H1 (cell line): ENCODE measurements at regions not wholly inside any gene's neighbourhood (a gene's known extent, or its start where the extent isn't known, plus 50 kb on each side); places are given as distances from the start of the nearest gene placed in this dataset.

Source experiments
- CTCF ChIA-PET: fragments of 300-600 bp; sonication (Branson Sonifier 250); formaldehyde crosslinking; loops from one replicate; lab custom pipeline; 2021; ENCODE audit not compliant: partially characterized antibody; lab: Charles Lee
- POLR2A ChIA-PET: fragments of 300-600 bp; sonication (Branson Sonifier 250); formaldehyde crosslinking; loops from one replicate; lab custom pipeline; 2021; ENCODE audit warnings: inconsistent platforms; ENCODE audit not compliant: partially characterized antibody; lab: Charles Lee
- DNase-seq, 2 experiments: peaks; one replicate each; pipeline versions ENCODE4 v3.0.0 to v3.0.0-alpha.2; 2010 to 2022; ENCODE audit warnings: low spot score in 2 of 2, low read depth in 1 of 2, mixed read lengths in 1 of 2
- FAIRE-seq: peaks from 2 replicates; lab custom pipeline; 2011; peaks lifted over from hg19 to GRCh38; lab: Jason Lieb, UNC
- H2AFZ ChIP-seq: 2 replicates; pipeline ENCODE4 v1.8.1; 2012; ENCODE audit warnings: low read length, inconsistent platforms
- H2AK5ac ChIP-seq: 2 replicates; pipeline ENCODE4 v1.6.1; 2013; ENCODE audit warnings: low read depth, low read length
- H2BK120ac ChIP-seq: replicated peaks from 2 replicates; pipeline ENCODE3; 2013; ENCODE audit warnings: low read depth, low read length, inconsistent platforms
- H2BK12ac ChIP-seq: 2 replicates; pipeline ENCODE4 v1.6.1; 2013; ENCODE audit warnings: low read depth, low read length
- H2BK15ac ChIP-seq: 2 replicates; pipeline ENCODE4 v1.6.1; 2013; ENCODE audit warnings: low read length
- H2BK20ac ChIP-seq: 2 replicates; pipeline ENCODE4 v1.6.1; 2013; ENCODE audit warnings: low read length
- H2BK5ac ChIP-seq: 2 replicates; pipeline ENCODE4 v1.6.1; 2013; ENCODE audit warnings: low read depth, low read length
- H3K14ac ChIP-seq: 2 replicates; pipeline ENCODE4 v1.6.1; 2013; ENCODE audit warnings: inconsistent platforms; ENCODE audit not compliant: insufficient read length
- H3K18ac ChIP-seq: 2 replicates; pipeline ENCODE4 v1.6.1; 2013; ENCODE audit warnings: low read length; ENCODE audit errors: extremely low read depth
- H3K23ac ChIP-seq: 2 replicates; pipeline ENCODE4 v1.6.1; 2013; ENCODE audit warnings: inconsistent platforms; ENCODE audit not compliant: insufficient read length
- H3K23me2 ChIP-seq: 2 replicates; pipeline ENCODE4 v1.6.1; 2013; ENCODE audit warnings: low read depth, low read length
- H3K27ac ChIP-seq: 2 replicates; pipeline ENCODE4 v1.6.1; 2011; ENCODE audit warnings: low read depth, low read length, inconsistent platforms
- H3K27me3 ChIP-seq, 4 experiments: replicated peaks in 1 of 4; 1 replicate in 1 of 4; 2 replicates in 3 of 4; pipeline versions ENCODE4 v1.6.1 to v1.8.1; 2011 to 2013; ENCODE audit warnings: low read length in 3 of 4, mild to moderate bottlenecking in 3 of 4, inconsistent platforms in 2 of 4, mixed read lengths in 2 of 4, moderate library complexity in 1 of 4; ENCODE audit not compliant: control insufficient read depth in 3 of 4, insufficient read depth in 3 of 4; ENCODE audit errors: extremely low read depth in 1 of 4
- H3K36me3 ChIP-seq, 4 experiments: 2 replicates each; pipeline versions ENCODE4 v1.6.1 to v1.8.1; 2011 to 2013; ENCODE audit warnings: mild to moderate bottlenecking in 4 of 4, low read length in 3 of 4, moderate library complexity in 2 of 4, control low read depth in 1 of 4, inconsistent platforms in 1 of 4; ENCODE audit not compliant: insufficient read depth in 4 of 4, control insufficient read depth in 2 of 4
- H3K4ac ChIP-seq: replicated peaks from 2 replicates; pipeline ENCODE3; 2013; ENCODE audit warnings: low read length, low read depth, mixed read lengths, inconsistent platforms; ENCODE audit not compliant: insufficient read length
- H3K4me1 ChIP-seq, 4 experiments: replicated peaks in 1 of 4; 1 replicate in 1 of 4; 2 replicates in 3 of 4; pipeline versions ENCODE4 v1.6.1 to v1.8.1; 2011 to 2013; ENCODE audit warnings: low read length in 3 of 4, inconsistent platforms in 2 of 4, mixed read lengths in 1 of 4; ENCODE audit not compliant: insufficient read depth in 4 of 4, control insufficient read depth in 3 of 4
- H3K4me2 ChIP-seq, 2 experiments: 2 replicates each; pipeline versions ENCODE4 v1.6.1 to v1.8.1; 2011 to 2013; ENCODE audit warnings: low read depth in 2 of 2, low read length in 2 of 2, control low read depth in 1 of 2, inconsistent platforms in 1 of 2, mild to moderate bottlenecking in 1 of 2; ENCODE audit not compliant: insufficient read depth in 1 of 2
- H3K4me3 ChIP-seq, 4 experiments: fragments of 200-600, 300-600 bp in 1 of 4; sonication (generic), shearing (Covaris generic), sonication (Bioruptor Twin) in 1 of 4; 2 replicates each; pipeline versions ENCODE4 v1.5.1 to v1.8.1; 2011 to 2016; ENCODE audit warnings: low read length in 4 of 4, low read depth in 3 of 4, control low read depth in 2 of 4, inconsistent platforms in 2 of 4, mild to moderate bottlenecking in 2 of 4, mixed read lengths in 1 of 4, moderate library complexity in 1 of 4; ENCODE audit not compliant: insufficient read depth in 2 of 4; ENCODE audit errors: extremely low read depth in 1 of 4
- H3K56ac ChIP-seq: replicated peaks from 2 replicates; pipeline ENCODE3; 2013; ENCODE audit warnings: low read depth, mild to moderate bottlenecking, mixed read lengths, low read length, inconsistent platforms; ENCODE audit not compliant: insufficient read length
- H3K79me1 ChIP-seq: 2 replicates; pipeline ENCODE4 v1.6.1; 2013; ENCODE audit warnings: low read depth, low read length, control low read depth
- H3K79me2 ChIP-seq, 2 experiments: 2 replicates each; pipeline versions ENCODE4 v1.6.1 to v1.8.1; 2012 to 2013; ENCODE audit warnings: low read length in 2 of 2, mild to moderate bottlenecking in 2 of 2, inconsistent platforms in 1 of 2; ENCODE audit not compliant: insufficient read depth in 2 of 2, control insufficient read depth in 1 of 2
- H3K9ac ChIP-seq, 4 experiments: replicated peaks in 1 of 4; 1 replicate in 1 of 4; 2 replicates in 3 of 4; pipeline versions ENCODE4 v1.6.1 to v1.8.1; 2011 to 2013; ENCODE audit warnings: low read depth in 3 of 4, low read length in 3 of 4, control low read depth in 2 of 4, mild to moderate bottlenecking in 2 of 4, moderate library complexity in 2 of 4, inconsistent platforms in 1 of 4; ENCODE audit errors: extremely low read depth in 1 of 4
- H3K9me3 ChIP-seq, 2 experiments: 2 replicates each; pipeline versions ENCODE4 v1.6.1 to v1.8.1; 2012 to 2013; ENCODE audit warnings: mild to moderate bottlenecking in 2 of 2, moderate library complexity in 2 of 2, control low read depth in 1 of 2, inconsistent platforms in 1 of 2, low read depth in 1 of 2, low read length in 1 of 2, mixed read lengths in 1 of 2; ENCODE audit not compliant: insufficient read depth in 2 of 2
- H4K20me1 ChIP-seq, 2 experiments: replicated peaks in 1 of 2; 2 replicates each; pipeline versions ENCODE3 to v1.8.1; 2011 to 2013; ENCODE audit warnings: inconsistent platforms in 2 of 2, low read length in 2 of 2, mild to moderate bottlenecking in 1 of 2; ENCODE audit not compliant: insufficient read depth in 2 of 2, control insufficient read depth in 1 of 2
- H4K5ac ChIP-seq: 2 replicates; pipeline ENCODE4 v1.6.1; 2013; ENCODE audit warnings: low read length, low read depth, mixed read lengths, inconsistent platforms; ENCODE audit not compliant: insufficient read length
- H4K8ac ChIP-seq: 2 replicates; pipeline ENCODE4 v1.8.0; 2013; ENCODE audit warnings: mild to moderate bottlenecking, moderate library complexity, low read length, inconsistent platforms; ENCODE audit not compliant: insufficient read depth; ENCODE audit errors: extremely low read depth
- H4K91ac ChIP-seq: replicated peaks from 2 replicates; pipeline ENCODE3; 2013; ENCODE audit warnings: low read length, mixed read lengths, inconsistent platforms; ENCODE audit not compliant: insufficient read length
- RNF2 ChIP-seq: fragments of 200-900, 300-1000 bp; sonication (generic); IDR thresholded peaks from 2 replicates; pipeline ENCODE4 v1.7.1; 2016; ENCODE audit warnings: borderline replicate concordance, low read depth, mild to moderate bottlenecking, antibody characterized with exemption, low read length; ENCODE audit not compliant: poor library complexity, severe bottlenecking; ENCODE audit errors: missing control alignments
- RXRA ChIP-seq: IDR thresholded peaks from 2 replicates; pipeline ENCODE4 v1.6.1; 2011; ENCODE audit warnings: low read depth, mild to moderate bottlenecking, low read length, moderate library complexity; ENCODE audit not compliant: insufficient read depth
- SRF ChIP-seq: IDR thresholded peaks from 2 replicates; pipeline ENCODE4 v1.6.1; 2011; ENCODE audit warnings: mild to moderate bottlenecking, low read depth, low read length, moderate library complexity
- TCF12 ChIP-seq: IDR thresholded peaks from 2 replicates; pipeline ENCODE4 v1.6.1; 2011; ENCODE audit warnings: low read depth, mild to moderate bottlenecking, low read length
- WGBS, 2 experiments: shearing (Covaris generic) in 1 of 2; methylation state at CpG; one replicate each; pipeline versions ENCODE4 v1.1.6 to v1.1.7; 2013 to 2015; ENCODE audit warnings: low lambda C conversion rate in 2 of 2, mixed read lengths in 2 of 2, inconsistent platforms in 1 of 2, low coverage in 1 of 2, missing lambda C conversion rate in 1 of 2; ENCODE audit not compliant: insufficient replicate concordance in 2 of 2, insufficient coverage in 1 of 2, insufficient read length in 1 of 2; ENCODE audit errors: extremely low coverage in 1 of 2, missing lambda C conversion rate in 1 of 2; 5-methylcytosine and 5-hydroxymethylcytosine counted together
- TF ChIP-seq, protein P1 (sequence below): IDR thresholded peaks from 2 replicates; pipeline ENCODE4 v1.6.1; 2012; ENCODE audit warnings: inconsistent platforms
- TF ChIP-seq, protein P2 (sequence below): IDR thresholded peaks from 2 replicates; pipeline ENCODE4 v1.6.1; 2012; ENCODE audit warnings: low read length, inconsistent platforms

DNA sequence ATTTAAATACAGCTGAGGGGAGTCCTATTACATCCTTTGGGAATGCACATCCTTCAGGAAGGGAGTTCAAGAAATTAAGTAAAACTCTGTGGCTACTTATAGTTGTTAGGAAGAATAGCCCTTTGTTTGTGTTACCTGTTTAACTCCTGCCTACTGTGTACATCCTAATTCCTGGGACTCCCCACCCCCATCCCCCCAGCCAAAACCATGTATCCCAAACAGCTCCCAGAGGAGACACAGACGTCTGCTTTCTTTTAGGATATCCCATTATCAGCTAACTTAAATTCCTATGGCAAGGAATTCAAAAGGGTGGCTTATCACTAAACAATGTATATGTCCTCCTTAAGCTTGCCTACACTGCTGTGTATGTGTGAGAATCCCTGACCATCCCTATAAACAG, 581.7 kb downstream of the DIPK2A start:
- no peak overlapping the region for H4K91ac ChIP-seq
- TF ChIP-seq, protein P1, sequence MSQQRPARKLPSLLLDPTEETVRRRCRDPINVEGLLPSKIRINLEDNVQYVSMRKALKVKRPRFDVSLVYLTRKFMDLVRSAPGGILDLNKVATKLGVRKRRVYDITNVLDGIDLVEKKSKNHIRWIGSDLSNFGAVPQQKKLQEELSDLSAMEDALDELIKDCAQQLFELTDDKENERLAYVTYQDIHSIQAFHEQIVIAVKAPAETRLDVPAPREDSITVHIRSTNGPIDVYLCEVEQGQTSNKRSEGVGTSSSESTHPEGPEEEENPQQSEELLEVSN = no peak
- TF ChIP-seq, protein P2, sequence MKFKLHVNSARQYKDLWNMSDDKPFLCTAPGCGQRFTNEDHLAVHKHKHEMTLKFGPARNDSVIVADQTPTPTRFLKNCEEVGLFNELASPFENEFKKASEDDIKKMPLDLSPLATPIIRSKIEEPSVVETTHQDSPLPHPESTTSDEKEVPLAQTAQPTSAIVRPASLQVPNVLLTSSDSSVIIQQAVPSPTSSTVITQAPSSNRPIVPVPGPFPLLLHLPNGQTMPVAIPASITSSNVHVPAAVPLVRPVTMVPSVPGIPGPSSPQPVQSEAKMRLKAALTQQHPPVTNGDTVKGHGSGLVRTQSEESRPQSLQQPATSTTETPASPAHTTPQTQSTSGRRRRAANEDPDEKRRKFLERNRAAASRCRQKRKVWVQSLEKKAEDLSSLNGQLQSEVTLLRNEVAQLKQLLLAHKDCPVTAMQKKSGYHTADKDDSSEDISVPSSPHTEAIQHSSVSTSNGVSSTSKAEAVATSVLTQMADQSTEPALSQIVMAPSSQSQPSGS = no peak
- no peak for TF ChIP-seq RNF2
- no peak for TF ChIP-seq TCF12
- TF ChIP-seq RXRA = no peak
- TF ChIP-seq SRF = no peak
- H3K36me3 ChIP-seq = no peaks in the 10 kb centered on the region
- no peak overlapping the region for H2BK120ac ChIP-seq
- no peak for DNase-seq
- H3K23me2 ChIP-seq = no peaks in the 10 kb centered on the region
- peak overlapping the region; percentile 17; the same call in 1 of the 2 replicates for H2AFZ ChIP-seq
- H2BK15ac ChIP-seq = no peak overlapping the region
- H3K4me1 ChIP-seq = peaks cover 0 to 7% (median 3%) of the 10 kb centered on the region in 4 experiments; a peak in 4 of 7 replicates
- no peak overlapping the region for H3K18ac ChIP-seq
- ChIA-PET CTCF (no interaction called here), POLR2A (no interaction called here)
- no peak overlapping the region for H4K8ac ChIP-seq
- H2BK5ac ChIP-seq = no peak overlapping the region
- H4K5ac ChIP-seq = no peak overlapping the region
- H2BK20ac ChIP-seq = no peak overlapping the region
- no peak overlapping the region for H2AK5ac ChIP-seq
- H3K27ac ChIP-seq = no peak overlapping the region
- no peaks in the 10 kb centered on the region for H3K27me3 ChIP-seq
- H3K4me3 ChIP-seq = no peak overlapping the region
- no peaks in the 10 kb centered on the region for H4K20me1 ChIP-seq
- WGBS, 2 experiments = 50% methylated on average over 1 of the region's 1 CpG; no CpG with 5 or more reads in 1 of the 2 experiments
- no peak overlapping the region for H3K23ac ChIP-seq
- no peak overlapping the region for H3K9ac ChIP-seq
- no peak overlapping the region for H3K14ac ChIP-seq
- no peaks in the 10 kb centered on the region for H3K79me1 ChIP-seq
- H3K56ac ChIP-seq = no peak overlapping the region
- no peak for FAIRE-seq
- H3K79me2 ChIP-seq = no peaks in the 10 kb centered on the region
- no peaks in the 10 kb centered on the region for H3K9me3 ChIP-seq
- no peak overlapping the region for H2BK12ac ChIP-seq
- no peak overlapping the region for H3K4me2 ChIP-seq
- no peak overlapping the region for H3K4ac ChIP-seq
